WTC11 (cell line): ENCODE measurements at regions not wholly inside any gene's neighbourhood (a gene's known extent, or its start where the extent isn't known, plus 50 kb on each side); places are given as distances from the start of the nearest gene placed in this dataset.

Experiments used
- ATAC-seq: fragments of 200-7000 bp; cut with Tn5 transposase; 2 replicates; pipeline ENCODE4 v1.10.0; 2021; ENCODE audit warnings: mild to moderate bottlenecking, moderate library complexity
- CTCF ChIA-PET: fragments of 300-600 bp; sonication (Branson Sonifier 250); formaldehyde crosslinking; loops from one replicate; lab custom pipeline; 2021; ENCODE audit warnings: antibody characterized with exemption; lab: Charles Lee
- POLR2A ChIA-PET: fragments of 350-600 bp; sonication (Branson Sonifier 250); formaldehyde crosslinking; loops from one replicate; lab custom pipeline; 2021; ENCODE audit warnings: antibody characterized with exemption; lab: Charles Lee
- DNase-seq: peaks from one replicate; pipeline ENCODE4 v3.0.0; 2021; ENCODE audit warnings: low spot score
- H3K27ac Mint-ChIP-seq: 2 replicates; pipeline ENCODE4 v1.8.0; 2021; ENCODE audit warnings: mixed read lengths
- H3K27me3 Mint-ChIP-seq: 2 replicates; pipeline ENCODE4 v1.8.0; 2021; ENCODE audit warnings: low read depth, mild to moderate bottlenecking, moderate library complexity, mixed read lengths
- H3K36me3 Mint-ChIP-seq: 2 replicates; pipeline ENCODE4 v1.8.0; 2021; ENCODE audit warnings: mixed read lengths
- H3K4me1 Mint-ChIP-seq: 2 replicates; pipeline ENCODE4 v1.8.0; 2022; ENCODE audit warnings: mixed read lengths
- H3K4me3 Mint-ChIP-seq: 2 replicates; pipeline ENCODE4 v1.8.0; 2021; ENCODE audit warnings: mild to moderate bottlenecking, moderate library complexity, mixed read lengths
- H3K9me3 Mint-ChIP-seq: 2 replicates; pipeline ENCODE4 v1.8.0; 2021; ENCODE audit warnings: mixed read lengths
- AR ChIP-seq: fragments of 250-450 bp; sonication (Bioruptor Pico); IDR thresholded peaks from 2 replicates; pipeline ENCODE4 v1.9.0; 2021; ENCODE audit warnings: mild to moderate bottlenecking
- ATF1 ChIP-seq: sonication (generic); formaldehyde crosslinking; IDR thresholded peaks from 2 replicates; pipeline ENCODE4 v1.8.1; 2023; ENCODE audit warnings: mild to moderate bottlenecking, moderate library complexity, missing genetic modification reagents
- ATF3 ChIP-seq: sonication (generic); formaldehyde crosslinking; conservative IDR thresholded peaks from 2 replicates; pipeline ENCODE4 v1.8.1; 2022; ENCODE audit warnings: mild to moderate bottlenecking, missing genetic modification reagents
- E2F5 ChIP-seq: sonication (generic); formaldehyde crosslinking; IDR thresholded peaks from 2 replicates; pipeline ENCODE4 v1.8.1; 2022; ENCODE audit warnings: mild to moderate bottlenecking, moderate library complexity, missing genetic modification reagents
- ELF4 ChIP-seq: sonication (generic); formaldehyde crosslinking; IDR thresholded peaks from 2 replicates; pipeline ENCODE4 v1.8.1; 2022; ENCODE audit warnings: low read depth, mild to moderate bottlenecking, moderate library complexity, missing genetic modification reagents
- EMX1 ChIP-seq: fragments of 250-450 bp; sonication (Bioruptor Pico); IDR thresholded peaks from 2 replicates; pipeline ENCODE4 v1.8.0; 2021; ENCODE audit warnings: mild to moderate bottlenecking
- ERG ChIP-seq: fragments of 250-450 bp; sonication (Bioruptor Pico); IDR thresholded peaks from 2 replicates; pipeline ENCODE4 v1.8.0; 2021; ENCODE audit warnings: mild to moderate bottlenecking
- ESRRA ChIP-seq: sonication (generic); formaldehyde crosslinking; IDR thresholded peaks from 2 replicates; pipeline ENCODE4 v1.8.1; 2022; ENCODE audit warnings: mild to moderate bottlenecking, missing genetic modification reagents, borderline replicate concordance
- ETV6 ChIP-seq: sonication (generic); formaldehyde crosslinking; IDR thresholded peaks from 2 replicates; pipeline ENCODE4 v1.8.1; 2022; ENCODE audit warnings: mild to moderate bottlenecking, missing genetic modification reagents
- FOXJ3 ChIP-seq: sonication (generic); formaldehyde crosslinking; IDR thresholded peaks from 2 replicates; pipeline ENCODE4 v1.9.0; 2021; ENCODE audit warnings: missing genetic modification reagents, mild to moderate bottlenecking, borderline replicate concordance
- FOXP1 ChIP-seq: sonication (generic); formaldehyde crosslinking; IDR thresholded peaks from 2 replicates; pipeline ENCODE4 v1.8.0; 2022; ENCODE audit warnings: missing genetic modification reagents, mild to moderate bottlenecking, moderate library complexity, borderline replicate concordance
- GRHL2 ChIP-seq: fragments of 250-450 bp; sonication (Bioruptor Pico); IDR thresholded peaks from 2 replicates; pipeline ENCODE4 v1.8.0; 2022; ENCODE audit warnings: mild to moderate bottlenecking, moderate library complexity; ENCODE audit not compliant: insufficient replicate concordance, severe bottlenecking
- HMGA2 ChIP-seq: fragments of 250-450 bp; sonication (Bioruptor Pico); IDR thresholded peaks from 2 replicates; pipeline ENCODE4 v1.4.0; 2021; ENCODE audit warnings: mild to moderate bottlenecking, moderate library complexity
- IRF2 ChIP-seq: sonication (generic); formaldehyde crosslinking; IDR thresholded peaks from 2 replicates; pipeline ENCODE4 v1.8.0; 2022; ENCODE audit warnings: low read depth, missing genetic modification reagents, borderline replicate concordance
- PREB ChIP-seq: sonication (generic); formaldehyde crosslinking; IDR thresholded peaks from 2 replicates; pipeline ENCODE4 v1.8.1; 2022; ENCODE audit warnings: mild to moderate bottlenecking, missing genetic modification reagents, moderate library complexity, borderline replicate concordance
- SMAD4 ChIP-seq: sonication (generic); formaldehyde crosslinking; IDR thresholded peaks from 2 replicates; pipeline ENCODE4 v1.8.0; 2022; ENCODE audit warnings: mild to moderate bottlenecking, missing genetic modification reagents
- SOX15 ChIP-seq: fragments of 250-450 bp; sonication (Bioruptor Pico); IDR thresholded peaks from 2 replicates; pipeline ENCODE4 v1.9.0; 2021; ENCODE audit warnings: mild to moderate bottlenecking
- ZBTB43 ChIP-seq: sonication (generic); formaldehyde crosslinking; IDR thresholded peaks from 2 replicates; pipeline ENCODE4 v1.8.1; 2023; ENCODE audit warnings: mild to moderate bottlenecking, missing genetic modification reagents
- ZMAT4 ChIP-seq: fragments of 250-450 bp; sonication (Bioruptor Pico); IDR thresholded peaks from 2 replicates; pipeline ENCODE4 v1.9.0; 2021; ENCODE audit warnings: mild to moderate bottlenecking
- ZNF219 ChIP-seq: sonication (generic); formaldehyde crosslinking; IDR thresholded peaks from 2 replicates; pipeline ENCODE4 v1.8.0; 2023; ENCODE audit warnings: missing genetic modification reagents, mild to moderate bottlenecking, borderline replicate concordance
- ZNF425 ChIP-seq: fragments of 250-450 bp; sonication (Bioruptor Pico); conservative IDR thresholded peaks from 2 replicates; pipeline ENCODE4 v1.9.0; 2021; ENCODE audit warnings: mild to moderate bottlenecking

GRCh38 chr7:41816111-41816510, 113.2 kb upstream of the INHBA start:
- H3K4me3 Mint-ChIP-seq = no peak overlapping the region
- POLR2A ChIA-PET = no interaction called here
- no peaks in the 10 kb centered on the region; the same call in 1 of the 2 replicates for H3K27me3 Mint-ChIP-seq
- TF ChIP-seq E2F5 (CRISPR knock-in tag) (no peak), GRHL2 (CRISPR knock-in tag) (no peak), FOXJ3 (CRISPR knock-in tag) (no peak), IRF2 (CRISPR knock-in tag) (no peak), SMAD4 (CRISPR knock-in tag) (no peak), FOXP1 (CRISPR knock-in tag) (no peak), PREB (CRISPR knock-in tag) (no peak), ELF4 (CRISPR knock-in tag) (no peak), ERG (no peak), HMGA2 (CRISPR knock-in tag) (no peak), ETV6 (CRISPR knock-in tag) (no peak), AR (no peak), ESRRA (no peak), ATF3 (no peak), ZMAT4 (no peak), EMX1 (CRISPR knock-in tag) (no peak), SOX15 (no peak), ZBTB43 (CRISPR knock-in tag) (no peak)
- CTCF ChIA-PET = no interaction called here
- H3K36me3 Mint-ChIP-seq = peaks cover 4% of the 10 kb centered on the region; the same call in 1 of the 2 replicates
- H3K4me1 Mint-ChIP-seq = peaks cover 32% of the 10 kb centered on the region
- H3K9me3 Mint-ChIP-seq = peaks cover 4% of the 10 kb centered on the region; the same call in 1 of the 2 replicates
- H3K27ac Mint-ChIP-seq = no peak overlapping the region
- ATAC-seq (no peak), DNase-seq (no peak)

- peaks cover 14% of the 10 kb centered on the region for H3K36me3 Mint-ChIP-seq
- no peaks in the 10 kb centered on the region; the same call in none of the 2 replicates for H3K27me3 Mint-ChIP-seq
- no peak overlapping the region for H3K4me3 Mint-ChIP-seq
- peaks cover 28% of the 10 kb centered on the region for H3K4me1 Mint-ChIP-seq
- ATAC-seq (peak; percentile 53), DNase-seq (no peak)
- TF ChIP-seq ZNF425 (CRISPR knock-in tag) (no peak), ZNF219 (CRISPR knock-in tag) (no peak), ATF1 (CRISPR knock-in tag) (no peak)
- H3K27ac Mint-ChIP-seq = no peak overlapping the region
- peaks cover 15% of the 10 kb centered on the region for H3K9me3 Mint-ChIP-seq
- ChIA-PET CTCF (interaction anchor here (1.0 to 1.5 kb wide), 3 partner anchors 15 to 126 kb away, joined by 3 to 10 read pairs (median 5); no protein-coding TSS in a partner anchor), POLR2A (no interaction called here)
These were observed 112.0 kb upstream of the INHBA start for GRCh38 chr7:41814888-41815287.
